Progenitor cell of endocrine pancreas (in vitro differentiated cells): ENCODE measurements at regions not wholly inside any gene's neighbourhood (a gene's known extent, or its start where the extent isn't known, plus 50 kb on each side); places are given as distances from the start of the nearest gene placed in this dataset.

Experiments
- DNase-seq: peaks from one replicate; pipeline ENCODE4 v3.0.0; 2021; ENCODE audit warnings: low spot score; ENCODE audit not compliant: unreplicated experiment
- H3K27ac Mint-ChIP-seq: 2 replicates; pipeline ENCODE4 v1.8.0; 2021; ENCODE audit warnings: mild to moderate bottlenecking, moderate library complexity, mixed read lengths
- H3K27me3 Mint-ChIP-seq: 2 replicates; pipeline ENCODE4 v1.8.0; 2021; ENCODE audit warnings: mixed read lengths
- H3K36me3 Mint-ChIP-seq: 2 replicates; pipeline ENCODE4 v1.8.0; 2022; ENCODE audit warnings: mixed read lengths; ENCODE audit not compliant: insufficient read depth
- H3K4me1 Mint-ChIP-seq: 2 replicates; pipeline ENCODE4 v1.8.0; 2021; ENCODE audit warnings: low read depth, mixed read lengths
- H3K4me3 Mint-ChIP-seq: 2 replicates; pipeline ENCODE4 v1.8.0; 2021; ENCODE audit warnings: low read depth, mild to moderate bottlenecking, moderate library complexity, mixed read lengths
- H3K9me3 Mint-ChIP-seq: 2 replicates; pipeline ENCODE4 v1.8.0; 2021; ENCODE audit warnings: low read depth, mixed read lengths
- TF ChIP-seq, protein P1 (sequence below): fragments of 200-600 bp; sonication (generic); IDR thresholded peaks from one replicate; pipeline ENCODE4 v1.5.0; 2021; ENCODE audit warnings: antibody characterized with exemption, mild to moderate bottlenecking; ENCODE audit not compliant: unreplicated experiment

DNA sequence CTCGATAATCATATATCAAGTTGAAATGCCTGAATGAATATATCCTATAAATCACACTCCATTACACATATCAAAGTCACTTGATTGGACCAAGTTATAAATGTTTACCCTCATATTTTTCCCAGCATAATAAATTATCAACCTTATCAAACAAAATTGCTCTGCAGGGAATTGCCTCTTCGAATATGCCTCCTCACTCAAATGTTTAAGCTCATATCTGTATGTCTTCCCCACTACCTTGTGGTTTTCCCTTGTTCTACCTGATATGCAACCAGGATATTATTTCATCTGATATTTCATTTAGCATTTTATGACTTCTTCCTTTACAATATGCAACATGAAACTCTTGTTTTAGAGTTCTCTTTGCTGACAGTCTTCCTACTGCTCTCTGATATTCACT, 226.4 kb downstream of the RASSF9 start:
- Mint-ChIP-seq H3K27ac (no peak overlapping the region), H3K4me1 (no peaks in the 10 kb centered on the region), H3K27me3 (no peaks in the 10 kb centered on the region), H3K36me3 (no peaks in the 10 kb centered on the region), H3K9me3 (peaks cover 2% of the 10 kb centered on the region), H3K4me3 (no peak overlapping the region)
- no peak for DNase-seq
- TF ChIP-seq, protein P1, sequence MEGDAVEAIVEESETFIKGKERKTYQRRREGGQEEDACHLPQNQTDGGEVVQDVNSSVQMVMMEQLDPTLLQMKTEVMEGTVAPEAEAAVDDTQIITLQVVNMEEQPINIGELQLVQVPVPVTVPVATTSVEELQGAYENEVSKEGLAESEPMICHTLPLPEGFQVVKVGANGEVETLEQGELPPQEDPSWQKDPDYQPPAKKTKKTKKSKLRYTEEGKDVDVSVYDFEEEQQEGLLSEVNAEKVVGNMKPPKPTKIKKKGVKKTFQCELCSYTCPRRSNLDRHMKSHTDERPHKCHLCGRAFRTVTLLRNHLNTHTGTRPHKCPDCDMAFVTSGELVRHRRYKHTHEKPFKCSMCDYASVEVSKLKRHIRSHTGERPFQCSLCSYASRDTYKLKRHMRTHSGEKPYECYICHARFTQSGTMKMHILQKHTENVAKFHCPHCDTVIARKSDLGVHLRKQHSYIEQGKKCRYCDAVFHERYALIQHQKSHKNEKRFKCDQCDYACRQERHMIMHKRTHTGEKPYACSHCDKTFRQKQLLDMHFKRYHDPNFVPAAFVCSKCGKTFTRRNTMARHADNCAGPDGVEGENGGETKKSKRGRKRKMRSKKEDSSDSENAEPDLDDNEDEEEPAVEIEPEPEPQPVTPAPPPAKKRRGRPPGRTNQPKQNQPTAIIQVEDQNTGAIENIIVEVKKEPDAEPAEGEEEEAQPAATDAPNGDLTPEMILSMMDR, result no peak

DNA sequence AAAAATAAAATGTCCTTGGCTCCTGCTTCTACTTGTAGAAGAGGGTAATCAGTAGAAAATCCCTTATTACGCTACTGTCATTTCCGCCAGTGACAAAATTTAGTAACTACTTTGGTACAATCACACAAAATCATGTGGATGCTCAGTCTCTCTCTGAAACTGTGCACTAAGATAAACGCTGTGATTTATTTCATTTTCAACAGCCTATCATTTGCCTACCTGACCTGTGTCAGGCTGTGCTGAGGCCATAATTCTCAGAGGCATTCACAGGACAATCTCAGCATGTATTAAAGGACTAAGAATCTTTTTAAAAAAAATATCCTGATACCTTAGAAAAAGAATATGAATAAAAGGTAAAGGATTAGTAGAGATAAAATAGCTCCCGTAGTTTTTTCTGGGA, 226.0 kb downstream of the RASSF9 start:
- DNase-seq, result no peak
- Mint-ChIP-seq H3K4me1 (no peaks in the 10 kb centered on the region), H3K36me3 (no peaks in the 10 kb centered on the region), H3K4me3 (no peak overlapping the region), H3K9me3 (peaks cover 2% of the 10 kb centered on the region), H3K27ac (no peak overlapping the region), H3K27me3 (no peaks in the 10 kb centered on the region)
- TF ChIP-seq, protein P1, result no peak

DNA sequence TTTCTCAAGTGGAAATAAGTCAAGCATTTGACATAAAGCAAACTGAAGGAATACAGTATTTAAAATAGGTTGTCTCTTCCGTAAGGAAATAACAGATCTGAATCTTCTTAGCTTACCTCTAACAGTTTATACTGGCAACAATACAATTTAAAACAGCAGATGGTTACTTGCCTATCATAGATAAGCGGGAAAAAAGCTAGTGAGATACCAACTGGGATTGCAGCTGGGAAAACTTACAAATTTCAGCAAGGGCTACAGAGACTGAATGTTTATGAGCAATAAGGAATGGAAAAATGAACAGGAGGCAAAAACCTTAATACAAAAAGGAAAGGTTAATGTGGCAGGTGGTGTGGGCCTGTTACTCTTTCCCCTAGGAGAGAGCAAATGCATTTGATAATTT, 220.0 kb downstream of the RASSF9 start:
- no peak for DNase-seq
- Mint-ChIP-seq H3K27me3 (no peaks in the 10 kb centered on the region), H3K4me3 (no peak overlapping the region), H3K9me3 (no peaks in the 10 kb centered on the region), H3K36me3 (no peaks in the 10 kb centered on the region), H3K27ac (no peak overlapping the region), H3K4me1 (peaks cover 10% of the 10 kb centered on the region)
- TF ChIP-seq, protein P1, result no peak

DNA sequence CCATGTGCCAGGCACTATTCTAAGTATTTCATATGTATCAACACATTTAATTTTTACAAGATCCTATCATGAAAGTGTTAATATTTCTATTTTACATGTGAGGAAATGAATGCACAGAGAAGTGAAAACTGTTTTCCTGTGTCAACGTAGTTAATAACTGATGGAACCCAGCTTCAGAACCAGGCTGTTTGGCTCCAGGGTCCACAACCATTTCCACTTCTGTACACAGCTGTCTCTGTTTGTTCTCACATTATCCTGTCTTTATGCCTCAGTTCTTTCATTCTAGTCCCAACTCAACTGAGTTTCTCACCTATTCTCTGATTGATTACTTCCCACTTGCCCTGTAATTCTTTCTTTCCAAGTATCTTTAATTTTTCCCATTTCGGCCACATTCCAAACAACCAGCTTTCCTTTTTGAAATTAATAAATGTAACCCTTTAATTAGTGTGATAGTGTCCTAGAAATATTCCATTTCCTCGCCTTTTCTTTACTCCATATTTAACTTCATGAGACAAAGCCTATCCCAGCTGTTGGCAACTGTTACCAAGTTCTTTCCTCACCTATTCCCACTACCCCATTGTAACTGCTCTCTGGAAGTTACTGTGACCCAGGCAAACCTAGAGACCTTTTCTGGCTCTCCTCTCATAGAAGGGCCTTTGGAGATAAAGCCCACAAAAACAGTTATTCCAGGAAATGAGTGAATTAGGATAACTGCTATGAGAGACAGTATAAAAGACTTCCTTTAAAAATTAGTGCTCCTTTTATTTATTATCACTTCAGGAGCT, 218.7 kb downstream of the RASSF9 start:
- Mint-ChIP-seq H3K9me3 (no peaks in the 10 kb centered on the region), H3K27ac (no peak overlapping the region), H3K27me3 (no peaks in the 10 kb centered on the region), H3K36me3 (no peaks in the 10 kb centered on the region), H3K4me1 (peaks cover 12% of the 10 kb centered on the region), H3K4me3 (no peak overlapping the region)
- no peak for DNase-seq
- TF ChIP-seq, protein P1, result no peak

DNA sequence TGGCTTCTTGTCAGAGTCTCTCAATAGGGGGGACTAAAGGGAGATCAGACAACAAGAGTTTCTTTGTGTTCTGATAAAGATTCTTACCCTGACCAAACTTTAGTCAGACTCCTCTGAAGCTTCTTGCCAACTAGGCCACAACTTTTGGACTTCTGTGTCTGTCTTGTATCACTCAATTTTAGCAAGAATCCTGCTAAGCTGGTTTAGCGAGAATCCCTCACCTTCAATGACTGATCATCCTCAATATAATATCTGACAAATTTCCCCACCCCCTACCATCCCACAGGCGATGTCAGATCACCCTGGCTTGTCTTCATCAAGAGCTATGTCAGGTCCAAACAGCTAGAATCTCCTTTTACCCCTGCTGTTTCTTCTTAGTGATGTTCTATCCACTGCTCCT, 215.2 kb downstream of the RASSF9 start:
- H3K9me3 Mint-ChIP-seq, result no peaks in the 10 kb centered on the region
- no peaks in the 10 kb centered on the region for H3K36me3 Mint-ChIP-seq
- TF ChIP-seq, protein P1, result no peak
- H3K4me3 Mint-ChIP-seq, result no peak overlapping the region
- no peak overlapping the region for H3K27ac Mint-ChIP-seq
- DNase-seq, result no peak
- no peaks in the 10 kb centered on the region for H3K27me3 Mint-ChIP-seq
- peaks cover 12% of the 10 kb centered on the region for H3K4me1 Mint-ChIP-seq
